Fibroblast of mammary gland (primary cell): ENCODE measurements at regions not wholly inside any gene's neighbourhood (a gene's known extent, or its start where the extent isn't known, plus 50 kb on each side); places are given as distances from the start of the nearest gene placed in this dataset.
"Not testable (repeated sequence)": the region's sequence is repeated elsewhere in the genome, so short reads cannot be mapped to it uniquely, and the experiment has no call there.

Experiments
- DNase-seq: peaks from one replicate; pipeline ENCODE4 v3.0.0-alpha.2; 2010; ENCODE audit warnings: low read depth
- H3K4me3 ChIP-seq: 2 replicates; pipeline ENCODE4 v1.5.1; 2011; ENCODE audit warnings: low read depth, mild to moderate bottlenecking, low read length, moderate library complexity; ENCODE audit not compliant: control insufficient read depth
- TF ChIP-seq, protein P1 (sequence below): conservative IDR thresholded peaks from 2 replicates; pipeline ENCODE4 v1.5.1; 2011; ENCODE audit warnings: low read depth, low read length, inconsistent platforms; ENCODE audit not compliant: control insufficient read depth, insufficient read depth

DNA sequence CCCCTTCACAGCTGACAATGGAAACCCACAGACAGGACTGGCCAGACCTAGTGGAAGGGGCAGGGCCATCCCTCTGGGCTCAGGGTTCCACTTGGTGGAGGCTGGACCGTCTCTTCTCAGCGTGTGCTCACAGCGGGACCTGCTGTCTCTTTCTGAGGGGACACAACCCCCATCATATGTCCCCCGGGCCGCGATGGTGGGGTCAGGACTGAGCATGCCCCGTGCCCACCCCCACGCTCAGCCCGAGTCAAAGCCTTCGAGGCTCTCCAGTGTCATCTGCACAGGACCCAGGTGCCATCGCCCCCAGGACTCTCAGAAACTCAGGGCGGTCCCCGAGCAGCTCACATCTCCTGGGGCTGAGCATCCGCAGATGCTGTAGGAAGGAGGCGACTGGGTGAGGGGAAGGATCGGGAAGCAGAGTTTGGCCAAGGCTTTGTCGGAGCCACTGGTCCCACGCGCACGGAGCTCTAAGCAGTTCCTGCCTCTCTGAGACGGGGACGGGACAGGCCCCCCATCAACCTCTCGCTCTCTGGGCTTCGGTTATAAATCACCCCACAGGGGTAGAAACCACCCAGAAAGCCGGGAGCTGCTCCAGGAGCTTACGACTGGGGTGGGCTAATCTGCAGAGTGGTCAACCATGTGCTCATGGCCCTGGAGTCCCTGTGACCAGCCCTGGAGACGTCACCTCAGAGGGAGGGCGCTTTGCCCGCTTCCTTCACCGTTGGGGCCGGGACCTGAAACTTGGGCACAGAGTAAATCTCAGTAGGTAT is 183.4 kb upstream of the SULF2 start:
- H3K4me3 ChIP-seq, result no peak overlapping the region
- DNase-seq, result no peak
- TF ChIP-seq, protein P1, sequence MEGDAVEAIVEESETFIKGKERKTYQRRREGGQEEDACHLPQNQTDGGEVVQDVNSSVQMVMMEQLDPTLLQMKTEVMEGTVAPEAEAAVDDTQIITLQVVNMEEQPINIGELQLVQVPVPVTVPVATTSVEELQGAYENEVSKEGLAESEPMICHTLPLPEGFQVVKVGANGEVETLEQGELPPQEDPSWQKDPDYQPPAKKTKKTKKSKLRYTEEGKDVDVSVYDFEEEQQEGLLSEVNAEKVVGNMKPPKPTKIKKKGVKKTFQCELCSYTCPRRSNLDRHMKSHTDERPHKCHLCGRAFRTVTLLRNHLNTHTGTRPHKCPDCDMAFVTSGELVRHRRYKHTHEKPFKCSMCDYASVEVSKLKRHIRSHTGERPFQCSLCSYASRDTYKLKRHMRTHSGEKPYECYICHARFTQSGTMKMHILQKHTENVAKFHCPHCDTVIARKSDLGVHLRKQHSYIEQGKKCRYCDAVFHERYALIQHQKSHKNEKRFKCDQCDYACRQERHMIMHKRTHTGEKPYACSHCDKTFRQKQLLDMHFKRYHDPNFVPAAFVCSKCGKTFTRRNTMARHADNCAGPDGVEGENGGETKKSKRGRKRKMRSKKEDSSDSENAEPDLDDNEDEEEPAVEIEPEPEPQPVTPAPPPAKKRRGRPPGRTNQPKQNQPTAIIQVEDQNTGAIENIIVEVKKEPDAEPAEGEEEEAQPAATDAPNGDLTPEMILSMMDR, result no peak

GRCh38 chr20:47964149-47964548 is 178.9 kb upstream of the SULF2 start:
- no peak for DNase-seq
- TF ChIP-seq, protein P1, result no peak
- no peak overlapping the region for H3K4me3 ChIP-seq

DNA sequence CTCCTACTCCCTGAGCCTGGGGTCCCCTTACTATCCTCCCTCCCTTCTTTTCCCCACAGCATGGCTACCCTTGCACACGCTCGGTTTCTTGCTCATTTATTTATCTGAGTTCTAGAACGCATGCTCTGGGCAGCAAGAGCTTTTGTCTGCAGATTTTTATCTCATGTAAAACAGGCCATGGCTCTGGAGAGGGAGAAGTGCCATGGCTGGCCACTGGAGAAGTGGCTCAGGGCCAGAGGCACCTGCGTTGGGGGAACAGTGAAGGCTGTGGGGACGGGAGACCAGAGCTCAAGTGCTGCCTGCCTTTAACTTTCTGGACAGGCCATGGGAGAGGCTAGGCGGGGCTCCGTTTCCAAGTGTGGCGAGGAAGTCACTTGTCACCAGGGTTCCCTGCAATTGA is 177.7 kb upstream of the SULF2 start:
- TF ChIP-seq, protein P1, result no peak
- H3K4me3 ChIP-seq, result no peak overlapping the region
- no peak for DNase-seq

- DNase-seq, result no peak
- TF ChIP-seq, protein P1, result no peak
- no peak overlapping the region for H3K4me3 ChIP-seq
Measured at GRCh38 chr20:47962286-47962963, 177.1 kb upstream of the SULF2 start.

GRCh38 chr20:47960769-47961541 is 175.7 kb upstream of the SULF2 start:
- TF ChIP-seq, protein P1, result no peak
- H3K4me3 ChIP-seq, result no peak overlapping the region
- DNase-seq, result no peak

DNA sequence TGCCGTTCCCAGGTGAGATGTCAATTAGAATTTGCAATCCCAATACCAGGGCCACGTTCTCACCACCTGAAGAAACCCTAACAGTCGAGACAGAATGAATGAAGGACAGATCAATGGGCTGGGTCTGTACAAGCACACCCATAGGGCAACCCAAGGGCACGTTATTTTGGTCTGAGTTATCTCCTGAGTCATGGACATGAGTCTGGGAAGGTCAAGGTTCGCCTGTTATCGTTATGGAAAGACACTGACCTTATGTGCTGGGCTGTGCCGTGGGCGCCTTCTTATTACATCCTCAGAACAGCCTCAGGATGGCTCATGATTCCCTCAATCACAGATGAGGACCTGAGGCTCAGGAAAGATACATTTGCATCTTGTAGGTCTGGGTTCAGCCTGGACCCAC is 175.0 kb upstream of the SULF2 start:
- TF ChIP-seq, protein P1, result no peak
- H3K4me3 ChIP-seq, result no peak overlapping the region
- DNase-seq, result no peak

DNA sequence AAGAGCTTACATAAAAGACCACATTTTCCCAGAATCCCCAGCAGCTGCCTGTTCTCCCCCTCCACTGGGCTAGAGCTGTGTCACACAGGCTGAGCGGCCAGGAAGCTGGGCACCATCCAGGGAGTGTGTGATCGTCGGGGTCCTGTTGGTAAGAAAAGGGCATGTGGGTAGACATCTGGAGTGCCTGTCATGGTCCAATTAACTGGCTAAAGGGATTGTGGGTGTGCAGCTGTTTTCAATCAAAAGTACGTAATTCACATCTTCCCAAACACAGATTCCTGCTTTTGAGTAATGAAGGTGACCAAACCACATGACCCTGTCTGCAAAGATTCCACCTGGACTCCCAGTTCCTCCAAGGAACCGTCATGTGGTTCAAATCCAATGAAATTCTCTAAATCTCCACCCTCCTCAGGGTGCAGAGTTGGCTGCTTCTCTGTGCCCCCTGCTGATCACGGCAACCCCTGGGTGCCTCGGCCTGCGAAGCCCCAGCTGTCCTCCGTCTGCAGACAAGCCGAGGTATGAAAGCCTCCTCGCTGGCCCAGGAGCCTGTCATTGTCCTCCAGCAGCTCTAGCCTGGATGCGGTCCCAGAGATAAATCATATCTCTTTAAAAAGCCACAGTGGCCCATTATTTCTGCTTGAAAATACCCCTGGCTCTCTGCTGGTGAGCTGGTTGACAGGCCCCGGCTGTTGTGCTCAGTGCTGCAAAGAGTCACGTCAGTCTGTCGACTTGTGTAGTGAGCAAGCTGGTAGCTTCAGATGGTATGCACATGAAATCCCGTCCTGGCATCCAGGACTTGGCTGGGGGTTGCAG is 172.9 kb upstream of the SULF2 start:
- DNase-seq, result peak; percentile 41
- not testable (repeated sequence) for H3K4me3 ChIP-seq
